LNCAP (cell line): ENCODE measurements at regions not wholly inside any gene's neighbourhood (a gene's known extent, or its start where the extent isn't known, plus 50 kb on each side); places are given as distances from the start of the nearest gene placed in this dataset.

Experiments
- TF ChIP-seq, protein P1 (sequence below): fragments of 450-650 bp; IDR thresholded peaks from 2 replicates; pipeline ENCODE4 v1.5.1; 2017; ENCODE audit warnings: mild to moderate bottlenecking

DNA sequence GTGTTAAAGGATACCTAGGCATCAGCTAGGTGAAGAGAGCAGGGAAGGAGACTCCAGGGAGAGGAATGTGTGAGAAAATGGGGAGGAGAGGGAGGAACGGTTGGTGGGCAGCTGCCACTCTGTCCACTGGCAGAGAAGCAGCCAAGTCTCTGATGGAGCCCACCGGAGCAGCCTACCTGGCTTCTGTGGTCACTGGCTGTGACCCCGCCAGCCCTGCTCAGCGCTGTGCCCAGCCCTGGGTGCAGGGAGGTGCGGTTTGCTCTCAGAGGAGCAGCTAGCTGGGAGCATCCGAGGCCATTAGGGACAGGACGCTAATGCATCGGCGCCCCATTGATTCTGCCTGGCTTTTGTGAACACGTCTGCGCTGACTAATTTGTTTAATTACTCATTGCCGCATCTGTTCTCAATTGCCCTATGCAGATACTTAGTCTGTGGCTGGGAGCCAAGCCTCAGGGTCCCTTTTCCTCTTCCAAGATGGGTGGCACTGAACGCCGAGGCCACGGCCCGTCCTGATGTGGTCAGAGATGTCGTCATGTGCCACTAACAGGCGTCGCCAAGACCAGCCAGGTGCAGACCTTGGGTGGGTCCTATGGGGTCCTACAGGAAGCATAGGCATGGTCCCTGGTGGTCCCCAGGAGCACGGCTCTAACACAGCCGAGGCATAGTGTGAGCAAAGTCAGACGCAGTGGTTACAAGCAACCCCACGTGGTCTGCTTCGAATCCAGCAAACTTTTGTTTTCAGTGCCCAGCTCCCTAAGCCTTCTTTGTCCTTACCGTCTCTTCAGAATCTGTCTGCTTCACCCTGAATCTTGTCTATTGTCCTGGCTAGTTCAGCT lies 82.0 kb downstream of the RRM2 start:
- TF ChIP-seq, protein P1, sequence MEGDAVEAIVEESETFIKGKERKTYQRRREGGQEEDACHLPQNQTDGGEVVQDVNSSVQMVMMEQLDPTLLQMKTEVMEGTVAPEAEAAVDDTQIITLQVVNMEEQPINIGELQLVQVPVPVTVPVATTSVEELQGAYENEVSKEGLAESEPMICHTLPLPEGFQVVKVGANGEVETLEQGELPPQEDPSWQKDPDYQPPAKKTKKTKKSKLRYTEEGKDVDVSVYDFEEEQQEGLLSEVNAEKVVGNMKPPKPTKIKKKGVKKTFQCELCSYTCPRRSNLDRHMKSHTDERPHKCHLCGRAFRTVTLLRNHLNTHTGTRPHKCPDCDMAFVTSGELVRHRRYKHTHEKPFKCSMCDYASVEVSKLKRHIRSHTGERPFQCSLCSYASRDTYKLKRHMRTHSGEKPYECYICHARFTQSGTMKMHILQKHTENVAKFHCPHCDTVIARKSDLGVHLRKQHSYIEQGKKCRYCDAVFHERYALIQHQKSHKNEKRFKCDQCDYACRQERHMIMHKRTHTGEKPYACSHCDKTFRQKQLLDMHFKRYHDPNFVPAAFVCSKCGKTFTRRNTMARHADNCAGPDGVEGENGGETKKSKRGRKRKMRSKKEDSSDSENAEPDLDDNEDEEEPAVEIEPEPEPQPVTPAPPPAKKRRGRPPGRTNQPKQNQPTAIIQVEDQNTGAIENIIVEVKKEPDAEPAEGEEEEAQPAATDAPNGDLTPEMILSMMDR: no peak

DNA sequence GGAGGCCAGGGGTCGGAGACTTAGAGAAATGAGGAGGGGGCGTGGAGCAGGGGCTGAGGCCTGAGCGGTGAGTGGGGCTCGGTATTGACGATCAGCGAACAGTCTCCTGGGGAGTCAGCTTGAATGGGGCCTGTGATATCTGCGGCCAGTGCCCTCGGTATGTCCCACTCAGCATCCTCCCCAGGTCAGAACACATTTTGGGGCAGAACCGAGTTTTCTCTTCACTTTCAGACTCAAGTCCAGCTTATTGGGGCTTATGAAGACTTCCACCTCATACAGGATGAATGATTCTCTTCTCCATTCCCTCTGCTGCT lies 82.6 kb downstream of the RRM2 start:
- TF ChIP-seq, protein P1: no peak

DNA sequence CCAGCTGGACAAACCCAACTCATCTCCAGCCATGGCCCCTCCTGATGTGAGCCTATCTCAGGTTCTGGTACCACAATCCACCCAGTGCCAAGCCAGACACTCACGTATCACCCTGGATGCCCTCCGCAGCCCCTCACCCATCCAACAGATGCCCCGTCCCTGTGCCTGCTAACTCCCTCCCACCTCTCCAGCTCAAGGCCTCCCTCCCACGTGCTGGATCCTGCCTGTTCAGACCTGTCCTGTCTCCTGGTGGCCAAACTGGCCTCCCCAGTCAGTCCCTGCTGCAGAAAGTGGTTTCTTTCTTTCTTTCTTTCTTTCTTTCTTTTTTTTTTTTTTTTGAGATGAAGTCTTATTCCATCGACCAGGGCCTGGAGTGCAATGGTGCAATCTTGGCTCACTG lies 86.2 kb downstream of the RRM2 start:
- TF ChIP-seq, protein P1: no peak

DNA sequence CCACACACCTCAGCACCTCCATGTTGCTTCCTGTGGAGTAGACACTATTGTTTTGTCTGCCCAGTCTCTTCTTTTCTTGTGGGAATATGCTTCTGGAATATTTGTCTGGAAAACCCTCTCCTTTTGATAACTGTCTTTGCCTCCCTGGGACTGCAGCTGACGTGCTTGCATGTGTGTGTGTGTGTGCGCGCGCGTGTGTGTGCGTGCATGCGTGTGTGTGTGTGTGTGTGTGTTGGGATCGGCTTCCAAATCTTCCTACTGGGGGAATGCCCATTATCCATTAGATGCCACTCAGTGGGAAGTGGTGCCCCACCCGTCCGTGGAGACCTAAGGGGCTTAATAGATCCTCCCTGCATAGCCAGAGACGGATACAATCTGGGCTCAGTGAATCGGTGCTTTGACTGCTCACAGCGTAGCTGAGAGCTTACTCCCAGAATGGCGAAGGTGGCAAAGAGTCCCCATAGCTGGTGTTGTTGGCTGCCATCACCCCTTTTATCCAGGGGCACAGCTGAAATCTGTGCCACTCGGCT lies 86.9 kb downstream of the RRM2 start:
- TF ChIP-seq, protein P1: no peak

DNA sequence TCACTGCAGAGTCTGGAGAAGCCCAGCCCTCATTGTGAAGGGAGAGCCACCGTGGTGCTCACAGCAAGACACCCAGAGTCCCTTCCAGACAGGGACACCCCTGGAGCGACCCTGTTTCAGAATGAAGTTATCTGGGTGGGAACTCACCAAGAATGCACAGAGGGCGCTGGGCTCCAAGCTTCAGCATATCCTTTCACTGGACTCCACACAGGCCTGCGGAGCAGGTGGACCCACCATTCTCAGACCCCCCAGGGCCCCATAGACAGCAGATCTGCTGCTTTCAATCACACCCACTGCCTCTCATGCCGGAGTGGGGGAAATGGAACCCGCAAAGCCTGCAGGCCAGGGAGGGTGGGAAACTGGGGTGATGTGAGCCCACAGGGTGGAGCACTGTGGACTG lies 87.8 kb downstream of the RRM2 start:
- TF ChIP-seq, protein P1: no peak

DNA sequence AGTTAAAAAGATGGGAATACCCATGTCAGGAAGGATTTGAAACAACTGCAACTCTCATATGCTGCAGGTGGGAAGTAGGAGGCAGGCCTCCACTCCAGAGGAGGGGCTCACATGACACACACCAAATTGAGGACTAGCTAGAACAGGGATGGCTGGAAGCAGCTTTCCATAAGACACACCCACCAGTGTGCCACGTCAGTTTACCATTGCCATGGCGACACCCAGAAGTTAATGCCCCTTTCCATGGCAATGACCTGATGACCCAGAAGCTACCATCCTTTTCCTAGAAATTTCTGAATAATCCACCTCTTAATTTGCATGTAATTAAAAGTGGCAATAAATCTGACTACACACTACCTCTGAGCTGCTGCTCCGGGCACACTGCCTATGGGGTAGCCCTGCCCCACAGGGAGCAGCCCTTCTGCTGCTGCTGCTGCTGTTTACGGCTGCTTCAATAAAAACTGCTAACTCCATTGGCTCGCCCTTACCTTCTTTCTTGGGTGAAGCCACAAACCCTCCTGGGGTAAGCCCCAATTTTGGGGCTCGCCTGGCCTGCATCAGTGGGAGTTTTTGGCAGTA lies 89.4 kb downstream of the RRM2 start:
- TF ChIP-seq, protein P1: no peak

DNA sequence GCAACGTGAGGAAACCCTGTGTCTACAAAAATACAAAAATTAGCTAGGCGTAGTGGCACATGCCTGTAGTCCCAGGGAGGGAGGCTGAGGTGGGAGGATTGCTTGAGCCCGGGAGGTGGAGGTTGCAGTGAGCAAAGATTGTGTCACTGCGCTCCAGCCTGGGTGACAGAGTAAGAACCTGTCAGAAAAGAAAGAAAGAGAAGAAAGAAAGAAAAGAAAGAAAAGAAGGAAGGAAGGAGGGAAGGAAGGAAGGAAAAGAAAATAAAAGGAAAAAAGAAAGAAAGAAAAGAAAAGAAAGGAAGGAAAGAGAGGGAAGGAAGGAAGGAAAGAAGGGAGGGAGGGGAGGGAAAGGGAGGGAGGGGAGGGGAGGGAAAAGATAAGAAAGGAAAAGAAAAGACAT lies 89.9 kb upstream of the HPCAL1 start:
- TF ChIP-seq, protein P1: no peak
